GM23338 (cell line): ENCODE measurements at regions not wholly inside any gene's neighbourhood (a gene's known extent, or its start where the extent isn't known, plus 50 kb on each side); places are given as distances from the start of the nearest gene placed in this dataset.

Source experiments
- ATAC-seq: fragments of 200-7000 bp; cut with Tn5 transposase; 3 replicates; pipeline ENCODE4 v1.9.1; 2020
- DNase-seq: peaks from one replicate; pipeline ENCODE4 v3.0.0-alpha.2; 2015; ENCODE audit warnings: low spot score
- H2AFZ ChIP-seq: fragments of 200-600 bp; sonication (generic); 2 replicates; pipeline ENCODE4 v1.8.0; 2016; ENCODE audit warnings: antibody characterized with exemption, mild to moderate bottlenecking, moderate library complexity
- H3F3A ChIP-seq: fragments of 200-600 bp; sonication (generic); replicated peaks from 2 replicates; pipeline ENCODE4 v1.8.0; 2017; ENCODE audit warnings: antibody characterized with exemption, mixed run types, low read depth
- H3K27ac ChIP-seq: fragments of 200-600 bp; sonication (generic); 2 replicates; pipeline ENCODE4 v1.6.1; 2016; ENCODE audit warnings: low read depth
- H3K27me3 ChIP-seq: fragments of 200-600 bp; sonication (generic); 2 replicates; pipeline ENCODE4 v1.8.0; 2016; ENCODE audit warnings: mild to moderate bottlenecking, mixed run types, moderate library complexity; ENCODE audit not compliant: insufficient read depth
- H3K36me3 ChIP-seq: fragments of 200-600 bp; sonication (generic); 2 replicates; pipeline ENCODE4 v1.8.0; 2016; ENCODE audit warnings: mild to moderate bottlenecking; ENCODE audit not compliant: insufficient read depth
- H3K4me1 ChIP-seq: fragments of 200-600 bp; sonication (generic); 2 replicates; pipeline ENCODE4 v1.8.0; 2016; ENCODE audit warnings: mild to moderate bottlenecking, moderate library complexity; ENCODE audit not compliant: insufficient read depth
- H3K4me2 ChIP-seq: fragments of 200-600 bp; sonication (generic); 2 replicates; pipeline ENCODE4 v1.7.1; 2017; ENCODE audit warnings: mixed run types
- H3K4me3 ChIP-seq: fragments of 200-600 bp; sonication (generic); 2 replicates; pipeline ENCODE4 v1.6.1; 2016; ENCODE audit warnings: mixed run types
- H3K79me2 ChIP-seq: fragments of 200-600 bp; sonication (generic); replicated peaks from 2 replicates; pipeline ENCODE4 v1.8.0; 2017; ENCODE audit warnings: mild to moderate bottlenecking; ENCODE audit not compliant: insufficient read depth
- H3K9me2 ChIP-seq: fragments of 200-600 bp; sonication (generic); 2 replicates; pipeline ENCODE4 v1.8.0; 2017; ENCODE audit not compliant: insufficient read depth
- H4K20me1 ChIP-seq: fragments of 200-600 bp; sonication (generic); replicated peaks from 2 replicates; pipeline ENCODE4 v1.8.0; 2017; ENCODE audit warnings: mild to moderate bottlenecking; ENCODE audit not compliant: insufficient read depth
- H3K27ac Mint-ChIP-seq: 2 replicates; pipeline ENCODE4 v1.8.0; 2020; ENCODE audit warnings: inconsistent platforms, mild to moderate bottlenecking, moderate library complexity, mixed read lengths
- H3K27me3 Mint-ChIP-seq: 3 replicates; pipeline ENCODE4 v1.8.0; 2022; ENCODE audit warnings: low read depth, mild to moderate bottlenecking, moderate library complexity, mixed read lengths, inconsistent platforms; ENCODE audit not compliant: insufficient read depth, poor library complexity
- H3K36me3 Mint-ChIP-seq: 3 replicates; pipeline ENCODE4 v1.8.0; 2021; ENCODE audit warnings: low read depth, mild to moderate bottlenecking, inconsistent platforms, moderate library complexity, mixed read lengths
- H3K4me1 Mint-ChIP-seq: 3 replicates; pipeline ENCODE4 v1.8.0; 2020; ENCODE audit warnings: mild to moderate bottlenecking, inconsistent platforms, mixed read lengths
- H3K4me3 Mint-ChIP-seq: 3 replicates; pipeline ENCODE4 v1.8.0; 2021; ENCODE audit warnings: moderate library complexity, mild to moderate bottlenecking, inconsistent platforms, mixed read lengths
- H3K9me3 Mint-ChIP-seq: 3 replicates; pipeline ENCODE4 v1.8.0; 2020; ENCODE audit warnings: moderate library complexity, mild to moderate bottlenecking, inconsistent platforms, mixed read lengths
- EZH2 ChIP-seq: fragments of 200-600 bp; sonication (generic); IDR thresholded peaks from one replicate; pipeline ENCODE4 v1.8.0; 2017; ENCODE audit warnings: antibody characterized with exemption, mild to moderate bottlenecking, low read depth; ENCODE audit not compliant: unreplicated experiment
- EZH2phosphoT487 ChIP-seq: fragments of 200-600 bp; sonication (generic); IDR thresholded peaks from one replicate; pipeline ENCODE4 v1.8.1; 2018; ENCODE audit warnings: antibody characterized with exemption; ENCODE audit not compliant: unreplicated experiment
- JUNB ChIP-seq: IDR thresholded peaks from one replicate; pipeline ENCODE4 v1.6.1; 2016; ENCODE audit warnings: antibody characterized with exemption; ENCODE audit not compliant: unreplicated experiment
- NANOG ChIP-seq: IDR thresholded peaks from 2 replicates; pipeline ENCODE4 v1.6.1; 2016; ENCODE audit warnings: antibody characterized with exemption, borderline replicate concordance
- STAT1 ChIP-seq: IDR thresholded peaks from one replicate; pipeline ENCODE4 v1.6.1; 2016; ENCODE audit warnings: antibody characterized with exemption; ENCODE audit not compliant: unreplicated experiment
- ZNF114 ChIP-seq: fragments of 250-450 bp; sonication (Bioruptor Pico); IDR thresholded peaks from 2 replicates; pipeline ENCODE4 v1.5.0; 2020; ENCODE audit warnings: mild to moderate bottlenecking, moderate library complexity
- ZNF331 ChIP-seq: fragments of 250-450 bp; sonication (Bioruptor Pico); IDR thresholded peaks from 2 replicates; pipeline ENCODE4 v1.5.0; 2020; ENCODE audit warnings: low read depth, mild to moderate bottlenecking, moderate library complexity
- TF ChIP-seq, protein P1 (sequence below), 2 experiments: fragments of 200-600 bp in 1 of 2; sonication (generic) in 1 of 2; conservative IDR thresholded peaks; 2 replicates each; pipeline versions ENCODE4 v1.5.1 to v1.6.1; 2016 to 2017; ENCODE audit warnings: antibody characterized with exemption in 2 of 2, low read depth in 2 of 2, mild to moderate bottlenecking in 2 of 2, moderate library complexity in 1 of 2
- TF ChIP-seq, protein P2 (sequence below): IDR thresholded peaks from 2 replicates; pipeline ENCODE4 v1.6.1; 2016; ENCODE audit warnings: antibody characterized with exemption
- TF ChIP-seq, protein P3 (sequence below): IDR thresholded peaks from one replicate; pipeline ENCODE4 v1.6.1; 2018; ENCODE audit warnings: antibody characterized with exemption; ENCODE audit not compliant: unreplicated experiment
- TF ChIP-seq, protein P4 (sequence below): fragments of 250-450 bp; sonication (Bioruptor Pico); IDR thresholded peaks from 2 replicates; pipeline ENCODE4 v1.5.0; 2020; ENCODE audit warnings: mild to moderate bottlenecking, moderate library complexity

DNA sequence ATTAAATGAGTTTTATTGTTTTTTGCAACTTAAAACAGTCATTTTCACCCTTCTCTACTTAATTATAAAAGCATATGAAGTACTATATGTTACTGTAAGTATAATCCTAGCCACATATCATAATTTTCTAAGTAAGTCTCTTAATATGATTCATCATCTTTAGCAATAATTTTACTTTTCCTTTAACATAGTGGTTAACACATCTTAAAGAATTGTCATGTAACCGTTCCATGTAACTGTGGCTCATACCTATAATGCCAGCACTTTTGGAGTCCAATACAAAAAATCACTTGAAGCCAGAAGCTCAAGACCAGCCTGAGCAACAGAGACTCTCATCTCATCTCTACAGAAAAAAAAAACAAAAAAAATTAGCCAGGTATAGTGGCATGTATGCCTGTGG lies 260.6 kb upstream of the DUSP10 start (continued):
- TF ChIP-seq, protein P1, sequence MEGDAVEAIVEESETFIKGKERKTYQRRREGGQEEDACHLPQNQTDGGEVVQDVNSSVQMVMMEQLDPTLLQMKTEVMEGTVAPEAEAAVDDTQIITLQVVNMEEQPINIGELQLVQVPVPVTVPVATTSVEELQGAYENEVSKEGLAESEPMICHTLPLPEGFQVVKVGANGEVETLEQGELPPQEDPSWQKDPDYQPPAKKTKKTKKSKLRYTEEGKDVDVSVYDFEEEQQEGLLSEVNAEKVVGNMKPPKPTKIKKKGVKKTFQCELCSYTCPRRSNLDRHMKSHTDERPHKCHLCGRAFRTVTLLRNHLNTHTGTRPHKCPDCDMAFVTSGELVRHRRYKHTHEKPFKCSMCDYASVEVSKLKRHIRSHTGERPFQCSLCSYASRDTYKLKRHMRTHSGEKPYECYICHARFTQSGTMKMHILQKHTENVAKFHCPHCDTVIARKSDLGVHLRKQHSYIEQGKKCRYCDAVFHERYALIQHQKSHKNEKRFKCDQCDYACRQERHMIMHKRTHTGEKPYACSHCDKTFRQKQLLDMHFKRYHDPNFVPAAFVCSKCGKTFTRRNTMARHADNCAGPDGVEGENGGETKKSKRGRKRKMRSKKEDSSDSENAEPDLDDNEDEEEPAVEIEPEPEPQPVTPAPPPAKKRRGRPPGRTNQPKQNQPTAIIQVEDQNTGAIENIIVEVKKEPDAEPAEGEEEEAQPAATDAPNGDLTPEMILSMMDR (conservative IDR thresholded peaks at IDR 0.05; ENCODE audit: low read depth in 2 of 2): no peak
- no peak for TF ChIP-seq ZNF114 (CRISPR knock-in tag)
- TF ChIP-seq EZH2: no peak
- TF ChIP-seq JUNB: no peak
- TF ChIP-seq ZNF331 (CRISPR knock-in tag): no peak

DNA sequence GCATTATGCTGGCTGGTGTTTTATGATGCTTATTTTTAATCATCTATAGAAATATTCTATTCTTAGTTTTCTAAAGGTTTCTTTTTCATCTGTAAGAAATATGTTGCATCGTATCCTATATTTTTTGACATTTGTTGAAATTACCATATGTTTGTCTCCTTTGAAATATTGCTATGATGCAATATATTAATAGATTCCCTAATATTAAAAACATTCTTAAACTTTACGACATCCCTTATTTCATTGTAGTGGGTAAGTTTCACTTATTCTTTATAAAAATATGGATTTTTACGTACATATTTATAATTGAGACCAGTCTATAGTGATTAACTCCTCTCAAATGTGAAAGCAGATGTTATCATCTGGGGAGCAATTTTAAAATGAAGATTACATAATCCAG lies 258.2 kb upstream of the DUSP10 start:
- Histone ChIP-seq H2AFZ (no peak overlapping the region), H3K4me3 (no peak overlapping the region), H3F3A (no peaks in the 10 kb centered on the region), H3K79me2 (no peaks in the 10 kb centered on the region), H3K4me1 (no peaks in the 10 kb centered on the region), H3K4me2 (no peak overlapping the region), H3K27ac (no peak overlapping the region), H3K36me3 (no peaks in the 10 kb centered on the region), H4K20me1 (no peaks in the 10 kb centered on the region), H3K27me3 (no peaks in the 10 kb centered on the region), H3K9me2 (no peaks in the 10 kb centered on the region)
- H3K4me1 Mint-ChIP-seq: peaks cover 5% of the 10 kb centered on the region; the same call in 2 of the 3 replicates
- H3K36me3 Mint-ChIP-seq: no peaks in the 10 kb centered on the region
- no peak overlapping the region for H3K4me3 Mint-ChIP-seq
- no peak overlapping the region for H3K27ac Mint-ChIP-seq
- DNase-seq: no peak
- H3K9me3 Mint-ChIP-seq: no peaks in the 10 kb centered on the region
- ATAC-seq: no peak
- no peaks in the 10 kb centered on the region for H3K27me3 Mint-ChIP-seq
- TF ChIP-seq, protein P1 (conservative IDR thresholded peaks at IDR 0.05; ENCODE audit: low read depth in 2 of 2): no peak
- TF ChIP-seq, protein P2, sequence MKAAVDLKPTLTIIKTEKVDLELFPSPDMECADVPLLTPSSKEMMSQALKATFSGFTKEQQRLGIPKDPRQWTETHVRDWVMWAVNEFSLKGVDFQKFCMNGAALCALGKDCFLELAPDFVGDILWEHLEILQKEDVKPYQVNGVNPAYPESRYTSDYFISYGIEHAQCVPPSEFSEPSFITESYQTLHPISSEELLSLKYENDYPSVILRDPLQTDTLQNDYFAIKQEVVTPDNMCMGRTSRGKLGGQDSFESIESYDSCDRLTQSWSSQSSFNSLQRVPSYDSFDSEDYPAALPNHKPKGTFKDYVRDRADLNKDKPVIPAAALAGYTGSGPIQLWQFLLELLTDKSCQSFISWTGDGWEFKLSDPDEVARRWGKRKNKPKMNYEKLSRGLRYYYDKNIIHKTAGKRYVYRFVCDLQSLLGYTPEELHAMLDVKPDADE: no peak
- TF ChIP-seq EZH2phosphoT487: no peak
- TF ChIP-seq, protein P3, sequence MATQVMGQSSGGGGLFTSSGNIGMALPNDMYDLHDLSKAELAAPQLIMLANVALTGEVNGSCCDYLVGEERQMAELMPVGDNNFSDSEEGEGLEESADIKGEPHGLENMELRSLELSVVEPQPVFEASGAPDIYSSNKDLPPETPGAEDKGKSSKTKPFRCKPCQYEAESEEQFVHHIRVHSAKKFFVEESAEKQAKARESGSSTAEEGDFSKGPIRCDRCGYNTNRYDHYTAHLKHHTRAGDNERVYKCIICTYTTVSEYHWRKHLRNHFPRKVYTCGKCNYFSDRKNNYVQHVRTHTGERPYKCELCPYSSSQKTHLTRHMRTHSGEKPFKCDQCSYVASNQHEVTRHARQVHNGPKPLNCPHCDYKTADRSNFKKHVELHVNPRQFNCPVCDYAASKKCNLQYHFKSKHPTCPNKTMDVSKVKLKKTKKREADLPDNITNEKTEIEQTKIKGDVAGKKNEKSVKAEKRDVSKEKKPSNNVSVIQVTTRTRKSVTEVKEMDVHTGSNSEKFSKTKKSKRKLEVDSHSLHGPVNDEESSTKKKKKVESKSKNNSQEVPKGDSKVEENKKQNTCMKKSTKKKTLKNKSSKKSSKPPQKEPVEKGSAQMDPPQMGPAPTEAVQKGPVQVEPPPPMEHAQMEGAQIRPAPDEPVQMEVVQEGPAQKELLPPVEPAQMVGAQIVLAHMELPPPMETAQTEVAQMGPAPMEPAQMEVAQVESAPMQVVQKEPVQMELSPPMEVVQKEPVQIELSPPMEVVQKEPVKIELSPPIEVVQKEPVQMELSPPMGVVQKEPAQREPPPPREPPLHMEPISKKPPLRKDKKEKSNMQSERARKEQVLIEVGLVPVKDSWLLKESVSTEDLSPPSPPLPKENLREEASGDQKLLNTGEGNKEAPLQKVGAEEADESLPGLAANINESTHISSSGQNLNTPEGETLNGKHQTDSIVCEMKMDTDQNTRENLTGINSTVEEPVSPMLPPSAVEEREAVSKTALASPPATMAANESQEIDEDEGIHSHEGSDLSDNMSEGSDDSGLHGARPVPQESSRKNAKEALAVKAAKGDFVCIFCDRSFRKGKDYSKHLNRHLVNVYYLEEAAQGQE: no peak
- no peak for TF ChIP-seq NANOG
- TF ChIP-seq STAT1: no peak
- TF ChIP-seq JUNB: no peak
- TF ChIP-seq, protein P4, sequence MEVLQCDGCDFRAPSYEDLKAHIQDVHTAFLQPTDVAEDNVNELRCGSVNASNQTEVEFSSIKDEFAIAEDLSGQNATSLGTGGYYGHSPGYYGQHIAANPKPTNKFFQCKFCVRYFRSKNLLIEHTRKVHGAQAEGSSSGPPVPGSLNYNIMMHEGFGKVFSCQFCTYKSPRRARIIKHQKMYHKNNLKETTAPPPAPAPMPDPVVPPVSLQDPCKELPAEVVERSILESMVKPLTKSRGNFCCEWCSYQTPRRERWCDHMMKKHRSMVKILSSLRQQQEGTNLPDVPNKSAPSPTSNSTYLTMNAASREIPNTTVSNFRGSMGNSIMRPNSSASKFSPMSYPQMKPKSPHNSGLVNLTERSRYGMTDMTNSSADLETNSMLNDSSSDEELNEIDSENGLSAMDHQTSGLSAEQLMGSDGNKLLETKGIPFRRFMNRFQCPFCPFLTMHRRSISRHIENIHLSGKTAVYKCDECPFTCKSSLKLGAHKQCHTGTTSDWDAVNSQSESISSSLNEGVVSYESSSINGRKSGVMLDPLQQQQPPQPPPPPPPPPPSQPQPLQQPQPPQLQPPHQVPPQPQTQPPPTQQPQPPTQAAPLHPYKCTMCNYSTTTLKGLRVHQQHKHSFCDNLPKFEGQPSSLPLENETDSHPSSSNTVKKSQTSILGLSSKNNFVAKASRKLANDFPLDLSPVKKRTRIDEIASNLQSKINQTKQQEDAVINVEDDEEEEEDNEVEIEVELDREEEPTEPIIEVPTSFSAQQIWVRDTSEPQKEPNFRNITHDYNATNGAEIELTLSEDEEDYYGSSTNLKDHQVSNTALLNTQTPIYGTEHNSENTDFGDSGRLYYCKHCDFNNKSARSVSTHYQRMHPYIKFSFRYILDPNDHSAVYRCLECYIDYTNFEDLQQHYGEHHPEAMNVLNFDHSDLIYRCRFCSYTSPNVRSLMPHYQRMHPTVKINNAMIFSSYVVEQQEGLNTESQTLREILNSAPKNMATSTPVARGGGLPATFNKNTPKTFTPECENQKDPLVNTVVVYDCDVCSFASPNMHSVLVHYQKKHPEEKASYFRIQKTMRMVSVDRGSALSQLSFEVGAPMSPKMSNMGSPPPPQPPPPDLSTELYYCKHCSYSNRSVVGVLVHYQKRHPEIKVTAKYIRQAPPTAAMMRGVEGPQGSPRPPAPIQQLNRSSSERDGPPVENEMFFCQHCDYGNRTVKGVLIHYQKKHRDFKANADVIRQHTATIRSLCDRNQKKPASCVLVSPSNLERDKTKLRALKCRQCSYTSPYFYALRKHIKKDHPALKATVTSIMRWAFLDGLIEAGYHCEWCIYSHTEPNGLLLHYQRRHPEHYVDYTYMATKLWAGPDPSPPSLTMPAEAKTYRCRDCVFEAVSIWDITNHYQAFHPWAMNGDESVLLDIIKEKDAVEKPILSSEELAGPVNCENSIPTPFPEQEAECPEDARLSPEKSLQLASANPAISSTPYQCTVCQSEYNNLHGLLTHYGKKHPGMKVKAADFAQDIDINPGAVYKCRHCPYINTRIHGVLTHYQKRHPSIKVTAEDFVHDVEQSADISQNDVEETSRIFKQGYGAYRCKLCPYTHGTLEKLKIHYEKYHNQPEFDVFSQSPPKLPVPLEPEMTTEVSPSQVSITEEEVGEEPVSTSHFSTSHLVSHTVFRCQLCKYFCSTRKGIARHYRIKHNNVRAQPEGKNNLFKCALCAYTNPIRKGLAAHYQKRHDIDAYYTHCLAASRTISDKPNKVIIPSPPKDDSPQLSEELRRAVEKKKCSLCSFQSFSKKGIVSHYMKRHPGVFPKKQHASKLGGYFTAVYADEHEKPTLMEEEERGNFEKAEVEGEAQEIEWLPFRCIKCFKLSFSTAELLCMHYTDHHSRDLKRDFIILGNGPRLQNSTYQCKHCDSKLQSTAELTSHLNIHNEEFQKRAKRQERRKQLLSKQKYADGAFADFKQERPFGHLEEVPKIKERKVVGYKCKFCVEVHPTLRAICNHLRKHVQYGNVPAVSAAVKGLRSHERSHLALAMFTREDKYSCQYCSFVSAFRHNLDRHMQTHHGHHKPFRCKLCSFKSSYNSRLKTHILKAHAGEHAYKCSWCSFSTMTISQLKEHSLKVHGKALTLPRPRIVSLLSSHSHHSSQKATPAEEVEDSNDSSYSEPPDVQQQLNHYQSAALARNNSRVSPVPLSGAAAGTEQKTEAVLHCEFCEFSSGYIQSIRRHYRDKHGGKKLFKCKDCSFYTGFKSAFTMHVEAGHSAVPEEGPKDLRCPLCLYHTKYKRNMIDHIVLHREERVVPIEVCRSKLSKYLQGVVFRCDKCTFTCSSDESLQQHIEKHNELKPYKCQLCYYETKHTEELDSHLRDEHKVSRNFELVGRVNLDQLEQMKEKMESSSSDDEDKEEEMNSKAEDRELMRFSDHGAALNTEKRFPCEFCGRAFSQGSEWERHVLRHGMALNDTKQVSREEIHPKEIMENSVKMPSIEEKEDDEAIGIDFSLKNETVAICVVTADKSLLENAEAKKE: no peak
